ENCODE measurements at regions not wholly inside any gene's neighbourhood (a gene's known extent, or its start where the extent isn't known, plus 50 kb on each side); places are given as distances from the start of the nearest gene placed in this dataset.
A peak's percentile ranks its signal among the peaks of the same experiment; 100 is the strongest.
"Not testable (repeated sequence)": the region's sequence is repeated elsewhere in the genome, so short reads cannot be mapped to it uniquely, and the experiment has no call there.

GRCh38 chr2:87542599-87543174, 205.2 kb upstream of the PLGLB2 start:
- DNase-seq: peak; percentile 20
- WGBS, 2 experiments (ENCODE audit: low coverage in 1 of 2, low lambda C conversion rate in 2 of 2, missing lambda C conversion rate in 2 of 2): 34 to 42% methylated on average over 6 of the region's 8 CpGs
- H3K27ac ChIP-seq; H3K4me2 ChIP-seq (ENCODE audit: unreplicated experiment); H3K4me3 ChIP-seq; H3K36me3 ChIP-seq (ENCODE audit: low read depth); H3K4me1 ChIP-seq (ENCODE audit: insufficient read depth); in situ Hi-C loops (cut with MboI); H3K9me3 ChIP-seq (ENCODE audit: low read depth); H2AFZ ChIP-seq; H3K79me2 ChIP-seq (ENCODE audit: insufficient read depth); H4K20me1 ChIP-seq (ENCODE audit: insufficient read depth); H3K27me3 ChIP-seq (replicated peaks; ENCODE audit: insufficient read depth); H3K9me2 ChIP-seq (ENCODE audit: insufficient read depth); H3K9ac ChIP-seq; H3F3A ChIP-seq (ENCODE audit: insufficient read depth): not testable (repeated sequence)

GRCh38 chr2:87543797-87544196, 204.1 kb upstream of the PLGLB2 start:
- H4K20me1 ChIP-seq (ENCODE audit: insufficient read depth); in situ Hi-C loops (cut with MboI); H2AFZ ChIP-seq; H3K27me3 ChIP-seq (replicated peaks; ENCODE audit: insufficient read depth); H3K4me2 ChIP-seq (ENCODE audit: unreplicated experiment); H3K4me3 ChIP-seq; H3K27ac ChIP-seq; H3F3A ChIP-seq (ENCODE audit: insufficient read depth); H3K79me2 ChIP-seq (ENCODE audit: insufficient read depth); H3K9ac ChIP-seq; H3K36me3 ChIP-seq (ENCODE audit: low read depth); H3K9me3 ChIP-seq (ENCODE audit: low read depth); H3K9me2 ChIP-seq (ENCODE audit: insufficient read depth); H3K4me1 ChIP-seq (ENCODE audit: insufficient read depth); DNase-seq: not testable (repeated sequence)
- WGBS, 2 experiments (ENCODE audit: low coverage in 1 of 2, low lambda C conversion rate in 2 of 2, missing lambda C conversion rate in 2 of 2): no CpG with 5 or more reads among the region's 1 CpG

DNA sequence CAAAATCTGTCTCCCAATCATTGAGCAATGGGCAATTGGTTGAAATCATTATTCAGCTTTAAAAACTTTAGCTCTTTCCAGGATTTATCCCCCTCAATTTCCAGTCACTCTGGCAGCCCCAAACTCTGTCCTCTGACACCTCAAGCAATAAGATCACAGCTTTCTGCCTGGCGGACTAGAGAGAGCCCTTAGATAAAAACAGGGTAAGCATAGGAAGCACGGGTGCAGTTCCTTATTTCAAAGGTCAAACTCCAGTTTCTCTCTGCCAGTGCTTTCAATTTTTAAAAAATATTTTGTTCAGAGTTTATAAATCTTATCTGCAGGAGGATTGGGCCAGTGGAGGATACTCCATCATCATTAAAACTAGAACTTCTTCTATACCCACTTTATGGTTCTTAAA, 200.8 kb upstream of the PLGLB2 start:
- 94 to 100% methylated on average over 2 of the region's 2 CpGs for WGBS, 2 experiments (ENCODE audit: low coverage in 1 of 2, low lambda C conversion rate in 2 of 2, missing lambda C conversion rate in 2 of 2)

DNA sequence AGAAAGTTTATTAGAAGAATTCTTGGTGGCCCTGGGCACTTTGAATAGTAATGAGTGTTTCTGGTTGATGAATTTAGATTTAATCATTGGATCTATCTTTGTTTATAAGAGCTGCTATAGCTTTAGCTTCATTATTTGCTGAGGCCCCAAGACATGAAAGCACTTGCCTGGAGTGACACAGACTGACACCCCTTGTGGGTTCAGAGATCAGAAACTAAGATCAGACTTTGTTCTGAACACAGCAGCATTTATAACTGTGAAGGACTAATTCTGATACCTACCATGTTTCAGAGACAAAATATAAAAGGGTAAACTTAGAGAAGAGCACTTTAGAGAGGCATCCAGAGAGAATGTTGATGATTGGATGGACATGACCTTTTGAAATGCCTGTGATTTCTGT, 199.9 kb upstream of the PLGLB2 start:
- not testable (repeated sequence) for H2AFZ ChIP-seq; H3F3A ChIP-seq (ENCODE audit: insufficient read depth)

More for the DNA sequence above, 200.8 kb upstream of the PLGLB2 start:
- H3K27ac ChIP-seq; H3K9me2 ChIP-seq (ENCODE audit: insufficient read depth); in situ Hi-C loops (cut with MboI); DNase-seq; H4K20me1 ChIP-seq (ENCODE audit: insufficient read depth); H3K27me3 ChIP-seq (replicated peaks; ENCODE audit: insufficient read depth); H3K9me3 ChIP-seq (ENCODE audit: low read depth); H3K4me2 ChIP-seq (ENCODE audit: unreplicated experiment); H2AFZ ChIP-seq; H3K36me3 ChIP-seq (ENCODE audit: low read depth); H3K9ac ChIP-seq; H3K79me2 ChIP-seq (ENCODE audit: insufficient read depth); H3K4me3 ChIP-seq; H3K4me1 ChIP-seq (ENCODE audit: insufficient read depth); H3F3A ChIP-seq (ENCODE audit: insufficient read depth): not testable (repeated sequence)

GRCh38 chr2:87548681-87549536, 199.0 kb upstream of the PLGLB2 start:
- H3F3A ChIP-seq (ENCODE audit: insufficient read depth); H3K36me3 ChIP-seq (ENCODE audit: low read depth); H3K4me1 ChIP-seq (ENCODE audit: insufficient read depth); H3K27me3 ChIP-seq (replicated peaks; ENCODE audit: insufficient read depth); H3K4me2 ChIP-seq (ENCODE audit: unreplicated experiment); DNase-seq; H3K4me3 ChIP-seq; H2AFZ ChIP-seq; H4K20me1 ChIP-seq (ENCODE audit: insufficient read depth); H3K9me2 ChIP-seq (ENCODE audit: insufficient read depth); H3K9ac ChIP-seq; H3K9me3 ChIP-seq (ENCODE audit: low read depth); H3K27ac ChIP-seq; in situ Hi-C loops (cut with MboI): not testable (repeated sequence)
- H3K79me2 ChIP-seq (ENCODE audit: insufficient read depth): peaks cover 14% of the 10 kb centered on the region
- 100% methylated on average over 3 of the region's 7 CpGs for WGBS, 2 experiments (ENCODE audit: low coverage in 1 of 2, low lambda C conversion rate in 2 of 2, missing lambda C conversion rate in 2 of 2)

More for the DNA sequence above, 199.9 kb upstream of the PLGLB2 start:
- in situ Hi-C loops (cut with MboI); H3K4me1 ChIP-seq (ENCODE audit: insufficient read depth); H3K27ac ChIP-seq; H3K4me2 ChIP-seq (ENCODE audit: unreplicated experiment); H3K36me3 ChIP-seq (ENCODE audit: low read depth); H3K27me3 ChIP-seq (replicated peaks; ENCODE audit: insufficient read depth); H3K79me2 ChIP-seq (ENCODE audit: insufficient read depth); H3K9me2 ChIP-seq (ENCODE audit: insufficient read depth); DNase-seq; H3K9ac ChIP-seq; H3K9me3 ChIP-seq (ENCODE audit: low read depth); H4K20me1 ChIP-seq (ENCODE audit: insufficient read depth); H3K4me3 ChIP-seq: not testable (repeated sequence)

DNA sequence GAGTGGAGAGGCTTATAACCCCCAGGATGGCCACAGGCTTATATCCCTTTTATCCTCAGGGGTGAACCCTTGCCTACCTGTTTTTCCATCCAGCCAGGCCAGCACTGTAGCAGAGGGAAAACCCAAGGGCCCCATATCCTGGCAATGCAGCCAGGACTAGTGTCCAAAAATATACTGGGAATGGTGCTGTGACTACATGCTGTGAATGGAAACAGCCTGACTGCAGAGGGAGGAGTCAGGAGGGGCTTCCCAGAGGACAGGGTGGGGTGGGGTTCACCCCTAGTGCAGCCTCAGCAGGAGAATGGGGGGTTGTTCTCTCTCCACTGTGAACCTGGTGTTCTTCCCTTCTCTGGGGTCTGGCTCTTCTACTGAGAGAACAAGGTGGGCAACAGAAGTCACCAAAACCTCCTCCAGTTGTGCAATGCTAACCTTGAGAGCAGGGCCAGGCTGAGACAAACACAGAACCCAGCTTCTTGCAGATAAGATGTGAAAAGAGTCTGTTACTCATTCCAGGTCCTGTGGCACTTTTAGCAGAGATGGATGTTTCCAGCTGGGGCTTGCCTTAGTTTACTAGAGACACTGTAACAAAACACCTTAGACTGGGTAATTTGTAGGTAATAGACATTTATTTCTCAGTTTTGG, 198.2 kb upstream of the PLGLB2 start:
- H3F3A ChIP-seq (ENCODE audit: insufficient read depth); H3K4me1 ChIP-seq (ENCODE audit: insufficient read depth); H2AFZ ChIP-seq; H3K4me2 ChIP-seq (ENCODE audit: unreplicated experiment); H3K27me3 ChIP-seq (replicated peaks; ENCODE audit: insufficient read depth); H3K36me3 ChIP-seq (ENCODE audit: low read depth); H3K27ac ChIP-seq; H3K9me3 ChIP-seq (ENCODE audit: low read depth); H3K9me2 ChIP-seq (ENCODE audit: insufficient read depth); H3K9ac ChIP-seq; H4K20me1 ChIP-seq (ENCODE audit: insufficient read depth); in situ Hi-C loops (cut with MboI); DNase-seq; H3K4me3 ChIP-seq: not testable (repeated sequence)
- H3K79me2 ChIP-seq (ENCODE audit: insufficient read depth): peaks cover 16% of the 10 kb centered on the region

- H3K4me2 ChIP-seq (ENCODE audit: unreplicated experiment); H3K36me3 ChIP-seq (ENCODE audit: low read depth); H3K9ac ChIP-seq; H3K27ac ChIP-seq; H3F3A ChIP-seq (ENCODE audit: insufficient read depth); H2AFZ ChIP-seq; in situ Hi-C loops (cut with MboI); H3K9me2 ChIP-seq (ENCODE audit: insufficient read depth); H3K27me3 ChIP-seq (replicated peaks; ENCODE audit: insufficient read depth); DNase-seq; H3K4me3 ChIP-seq; H4K20me1 ChIP-seq (ENCODE audit: insufficient read depth); H3K4me1 ChIP-seq (ENCODE audit: insufficient read depth); H3K9me3 ChIP-seq (ENCODE audit: low read depth): not testable (repeated sequence)
- peaks cover 28% of the 10 kb centered on the region for H3K79me2 ChIP-seq (ENCODE audit: insufficient read depth)
- no CpG with 5 or more reads among the region's 4 CpGs for WGBS, 2 experiments (ENCODE audit: low coverage in 1 of 2, low lambda C conversion rate in 2 of 2, missing lambda C conversion rate in 2 of 2)
These were observed 193.2 kb upstream of the PLGLB2 start for GRCh38 chr2:87554678-87555077.
